C4-2B (cell line): ENCODE measurements at regions not wholly inside any gene's neighbourhood (a gene's known extent, or its start where the extent isn't known, plus 50 kb on each side); places are given as distances from the start of the nearest gene placed in this dataset.

Experiments used
- CTCF ChIP-seq: fragments of 450-650 bp; conservative IDR thresholded peaks from 2 replicates; pipeline ENCODE4 v1.5.1; 2017; ENCODE audit warnings: mild to moderate bottlenecking
- ZFX ChIP-seq: fragments of 450-650 bp; IDR thresholded peaks from 2 replicates; pipeline ENCODE4 v1.6.1; 2017

DNA sequence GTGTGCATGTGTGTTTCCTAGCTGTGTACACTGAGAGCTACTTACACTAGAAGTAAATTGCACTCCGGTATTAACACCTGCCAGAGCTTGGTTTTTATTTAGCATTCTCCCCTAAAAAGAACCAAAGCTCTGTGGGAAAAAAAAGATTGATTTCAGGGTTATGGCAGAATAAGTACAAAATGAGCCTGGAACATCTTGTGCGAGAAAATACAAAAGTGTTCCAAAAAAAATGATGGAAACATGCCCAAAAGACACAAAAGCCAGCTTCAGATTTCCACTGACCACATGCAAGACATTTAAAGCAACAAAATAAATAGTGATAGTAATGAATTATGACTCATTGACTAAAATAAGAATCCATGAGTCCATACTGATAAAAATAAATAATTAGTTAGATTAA, 188.3 kb downstream of the GXYLT1 start:
- TF ChIP-seq CTCF (no peak), ZFX (no peak)
